Astrocyte of the spinal cord (primary cell): ENCODE measurements at regions not wholly inside any gene's neighbourhood (a gene's known extent, or its start where the extent isn't known, plus 50 kb on each side); places are given as distances from the start of the nearest gene placed in this dataset.

Experiments
- DNase-seq: peaks from one replicate; pipeline ENCODE4 v3.0.0; 2011; ENCODE audit warnings: low read depth, low spot score
- H3K4me3 ChIP-seq: 2 replicates; pipeline ENCODE4 v1.5.1; 2011; ENCODE audit warnings: low read depth, mild to moderate bottlenecking, low read length, moderate library complexity
- CTCF ChIP-seq: IDR thresholded peaks from 2 replicates; pipeline ENCODE4 v1.5.1; 2012; ENCODE audit warnings: low read depth, mild to moderate bottlenecking, low read length, inconsistent platforms
- in situ Hi-C: cut with HindIII; loops from 2 replicates; pipeline ENCODE4 v1.10.0; 2017; ENCODE audit warnings: low sequenced_read_pairs

GRCh38 chr4:74848774-74849173 lies 54.5 kb upstream of the BTC start:
- in situ Hi-C loops, result no loop called here

GRCh38 chr4:74845834-74846233 lies 51.5 kb upstream of the BTC start:
- H3K4me3 ChIP-seq, result no peak overlapping the region
- DNase-seq, result no peak
- in situ Hi-C loops, result no loop called here
- TF ChIP-seq CTCF, result no peak

More at GRCh38 chr4:74848774-74849173, 54.5 kb upstream of the BTC start:
- TF ChIP-seq CTCF, result no peak
- DNase-seq, result no peak
- H3K4me3 ChIP-seq, result no peak overlapping the region
